ENCODE measurements at regions not wholly inside any gene's neighbourhood (a gene's known extent, or its start where the extent isn't known, plus 50 kb on each side); places are given as distances from the start of the nearest gene placed in this dataset.

DNA sequence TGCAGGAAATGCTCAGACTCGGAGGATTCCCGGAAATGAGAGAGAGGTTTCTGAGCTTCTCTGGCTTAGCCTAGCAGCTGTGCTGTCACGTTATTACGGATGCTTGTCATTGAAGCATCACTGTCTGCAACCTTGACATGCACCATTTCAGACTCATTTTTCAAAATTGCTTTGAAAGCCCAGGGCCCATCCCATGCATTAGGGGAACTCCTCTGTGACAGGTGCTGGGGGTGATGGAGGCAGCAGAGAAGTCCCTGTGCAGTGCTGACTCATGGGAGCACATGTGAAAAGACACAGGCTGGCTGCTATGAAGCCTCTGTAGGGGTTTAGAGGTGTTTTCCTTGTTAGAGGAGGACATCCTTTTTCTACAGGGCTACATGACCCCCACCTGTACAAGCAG, 214.0 kb upstream of the MPHOSPH6 start:
- no peak overlapping the region for H3K4me3 ChIP-seq (ENCODE audit: low read depth, low read length)
- TF ChIP-seq, protein P1, sequence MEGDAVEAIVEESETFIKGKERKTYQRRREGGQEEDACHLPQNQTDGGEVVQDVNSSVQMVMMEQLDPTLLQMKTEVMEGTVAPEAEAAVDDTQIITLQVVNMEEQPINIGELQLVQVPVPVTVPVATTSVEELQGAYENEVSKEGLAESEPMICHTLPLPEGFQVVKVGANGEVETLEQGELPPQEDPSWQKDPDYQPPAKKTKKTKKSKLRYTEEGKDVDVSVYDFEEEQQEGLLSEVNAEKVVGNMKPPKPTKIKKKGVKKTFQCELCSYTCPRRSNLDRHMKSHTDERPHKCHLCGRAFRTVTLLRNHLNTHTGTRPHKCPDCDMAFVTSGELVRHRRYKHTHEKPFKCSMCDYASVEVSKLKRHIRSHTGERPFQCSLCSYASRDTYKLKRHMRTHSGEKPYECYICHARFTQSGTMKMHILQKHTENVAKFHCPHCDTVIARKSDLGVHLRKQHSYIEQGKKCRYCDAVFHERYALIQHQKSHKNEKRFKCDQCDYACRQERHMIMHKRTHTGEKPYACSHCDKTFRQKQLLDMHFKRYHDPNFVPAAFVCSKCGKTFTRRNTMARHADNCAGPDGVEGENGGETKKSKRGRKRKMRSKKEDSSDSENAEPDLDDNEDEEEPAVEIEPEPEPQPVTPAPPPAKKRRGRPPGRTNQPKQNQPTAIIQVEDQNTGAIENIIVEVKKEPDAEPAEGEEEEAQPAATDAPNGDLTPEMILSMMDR (IDR thresholded peaks at IDR 0.05; ENCODE audit: low read depth, low read length): no peak

DNA sequence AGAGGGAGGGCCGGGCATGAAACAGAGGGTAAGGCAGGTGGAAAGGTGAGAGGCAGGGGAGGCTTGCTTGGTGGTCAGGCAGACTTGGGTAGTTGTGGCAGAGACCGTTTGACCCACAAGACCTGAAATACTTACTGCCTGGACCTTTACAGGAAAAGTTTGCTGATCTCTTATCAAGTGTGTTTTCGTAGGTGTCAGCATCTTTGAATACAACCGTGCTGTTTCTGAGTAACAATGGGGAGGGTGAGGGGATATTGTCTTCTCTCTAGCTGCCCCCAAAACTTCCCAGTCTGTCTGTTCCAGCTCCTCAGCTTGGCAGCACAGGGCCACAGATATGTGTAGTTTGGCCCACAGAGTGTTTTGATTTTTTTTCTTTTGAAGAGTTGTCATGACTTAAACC, 212.5 kb upstream of the MPHOSPH6 start:
- no peak overlapping the region for H3K4me3 ChIP-seq (ENCODE audit: low read depth, low read length)
- TF ChIP-seq, protein P1 (IDR thresholded peaks at IDR 0.05; ENCODE audit: low read depth, low read length): no peak

DNA sequence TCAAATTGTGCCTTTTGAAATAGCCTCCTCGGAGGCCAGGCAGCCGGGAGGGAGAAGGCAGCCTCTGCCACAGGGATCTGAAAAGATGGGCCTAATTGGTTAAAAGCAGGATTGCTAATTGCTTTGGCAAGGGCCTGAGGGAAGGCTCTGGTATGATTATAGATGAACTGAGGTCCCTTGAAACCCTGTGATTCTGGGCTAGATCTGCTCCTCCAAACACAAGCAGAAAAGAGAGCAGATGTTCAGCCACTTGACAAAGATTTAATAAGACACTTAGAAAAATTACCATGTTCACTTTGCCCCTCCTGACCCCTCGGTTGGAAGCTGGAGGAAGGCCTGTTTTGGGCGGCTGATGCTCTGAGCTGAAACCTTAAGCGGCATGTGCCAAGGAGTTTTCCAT, 209.5 kb upstream of the MPHOSPH6 start:
- H3K4me3 ChIP-seq (ENCODE audit: low read depth, low read length): no peak overlapping the region
- TF ChIP-seq, protein P1 (IDR thresholded peaks at IDR 0.05; ENCODE audit: low read depth, low read length): no peak

DNA sequence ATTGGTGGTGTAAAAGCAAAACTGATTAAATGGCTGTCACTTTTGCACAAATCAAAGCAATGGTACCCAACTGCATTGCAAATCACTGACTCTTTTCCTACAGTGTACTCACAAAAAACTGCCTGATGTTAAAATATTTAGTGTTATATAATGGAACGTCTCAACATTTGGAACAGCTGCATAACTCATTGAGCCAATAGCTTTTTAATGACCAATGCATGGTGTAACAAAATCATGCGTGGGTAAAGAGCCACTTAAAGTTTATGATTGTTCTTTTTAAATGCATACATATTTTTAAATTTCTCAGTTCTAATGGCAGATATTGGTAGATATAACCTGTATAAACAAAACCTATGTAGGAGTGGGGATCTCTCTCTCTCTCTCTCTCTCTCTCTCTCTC, 204.0 kb upstream of the MPHOSPH6 start:
- no peak overlapping the region for H3K4me3 ChIP-seq (ENCODE audit: low read depth, low read length)

DNA sequence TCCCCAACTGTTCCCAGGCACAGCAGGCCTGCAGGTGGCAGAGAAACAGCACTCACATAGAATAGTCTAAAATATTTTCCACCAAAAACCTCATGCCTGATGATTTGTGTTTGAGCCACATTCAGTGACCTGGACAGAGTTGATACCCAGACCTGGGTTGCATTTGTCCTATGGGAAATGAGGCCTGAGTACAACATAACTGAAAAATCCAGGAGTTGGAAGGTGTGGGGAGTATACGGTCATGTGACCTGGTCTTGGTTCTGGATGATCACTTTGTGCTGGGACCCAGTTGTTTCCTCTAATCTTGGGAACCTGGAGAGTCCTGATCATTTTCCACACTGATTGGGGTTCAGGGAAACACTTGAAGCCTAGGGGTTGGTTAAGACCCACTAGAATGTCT, 200.3 kb upstream of the MPHOSPH6 start:
- H3K4me3 ChIP-seq (ENCODE audit: low read depth, low read length): no peak overlapping the region
- TF ChIP-seq, protein P1 (IDR thresholded peaks at IDR 0.05; ENCODE audit: low read depth, low read length): no peak

More for the DNA sequence above, 204.0 kb upstream of the MPHOSPH6 start:
- TF ChIP-seq, protein P1 (IDR thresholded peaks at IDR 0.05; ENCODE audit: low read depth, low read length): no peak

DNA sequence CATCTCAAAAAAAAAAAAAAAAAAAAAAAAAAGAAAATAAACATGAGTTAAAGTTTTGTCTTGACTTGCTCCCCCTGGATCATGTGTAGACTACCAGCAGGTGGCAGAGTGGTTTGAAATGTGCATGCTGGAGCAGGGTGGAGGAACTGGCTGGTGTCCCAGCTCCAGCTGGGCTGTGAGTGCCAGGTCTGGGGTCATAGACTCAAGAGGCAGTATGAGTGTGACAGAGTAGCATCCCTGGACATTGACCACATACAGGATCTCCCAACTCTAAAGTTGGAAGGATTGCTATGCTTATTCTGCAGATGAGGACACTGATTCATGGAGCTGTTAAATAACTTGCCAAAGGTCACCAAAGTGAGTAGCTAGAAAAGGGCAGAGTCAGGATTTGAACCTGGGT, 198.0 kb upstream of the MPHOSPH6 start:
- no peak overlapping the region for H3K4me3 ChIP-seq (ENCODE audit: low read depth, low read length)
- TF ChIP-seq, protein P1 (IDR thresholded peaks at IDR 0.05; ENCODE audit: low read depth, low read length): peak; percentile 19; the same call in 1 of the 2 replicates

DNA sequence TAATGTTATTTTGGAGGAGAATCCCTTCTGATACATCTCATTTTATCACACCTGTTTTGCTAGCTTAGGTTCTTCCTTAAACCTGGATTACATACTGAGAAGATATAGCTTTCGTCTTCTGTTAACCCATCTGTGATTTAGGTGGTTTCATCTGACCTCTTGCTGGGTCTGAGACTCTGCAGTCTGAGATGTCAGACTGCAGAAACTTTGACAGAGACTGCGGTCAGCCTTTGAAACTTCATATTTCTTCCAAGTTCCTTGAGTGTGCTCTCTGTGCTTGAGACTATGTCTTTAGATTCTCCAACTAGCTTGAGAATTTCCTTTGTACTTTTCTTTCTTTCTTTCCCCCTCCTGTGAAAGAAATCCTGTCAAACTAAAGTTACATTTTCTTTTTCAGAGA, 196.4 kb upstream of the MPHOSPH6 start:
- H3K4me3 ChIP-seq (ENCODE audit: low read depth, low read length): no peak overlapping the region
- TF ChIP-seq, protein P1 (IDR thresholded peaks at IDR 0.05; ENCODE audit: low read depth, low read length): no peak
